ENCODE measurements at regions not wholly inside any gene's neighbourhood (a gene's known extent, or its start where the extent isn't known, plus 50 kb on each side); places are given as distances from the start of the nearest gene placed in this dataset.

DNA sequence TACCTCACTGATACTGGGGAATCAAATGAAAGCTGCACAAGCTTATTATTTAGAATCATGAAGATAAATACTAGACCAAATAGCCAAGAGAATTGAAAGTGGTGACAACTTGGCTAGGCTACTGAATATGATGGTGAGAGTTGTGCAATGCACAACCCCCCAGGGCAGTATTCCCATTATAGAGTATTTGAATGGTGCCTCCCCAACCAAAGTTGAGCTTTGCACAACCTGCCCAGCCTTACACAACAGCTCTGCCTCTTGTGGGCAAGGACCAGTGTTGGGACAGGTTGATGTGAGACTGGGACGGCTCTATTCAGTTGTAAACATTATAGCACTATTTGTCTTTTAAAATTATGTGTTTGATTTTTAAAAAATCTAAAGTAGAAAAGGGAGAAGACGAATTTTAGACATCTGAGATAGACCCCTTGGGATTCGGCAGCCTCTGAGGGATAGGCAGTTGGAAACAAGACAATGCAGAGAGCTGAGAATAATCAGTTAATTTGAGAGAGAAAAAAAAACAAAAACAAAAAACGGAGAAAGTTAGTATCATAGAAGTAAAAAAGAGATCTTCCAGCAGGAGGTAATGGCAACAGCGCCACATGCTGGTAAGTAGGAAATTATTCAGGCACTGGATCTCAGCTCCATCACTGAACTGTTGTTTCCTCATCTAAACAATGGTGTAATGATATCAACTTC is 91.0 kb upstream of the KCNA3 start:
- no peak for TF ChIP-seq ZNF843 (tag by site-specific recombination; IDR thresholded peaks at IDR 0.05)
- TF ChIP-seq TCF7L2 (IDR thresholded peaks at IDR 0.05; ENCODE audit: borderline replicate concordance, low read depth, low read length) = no peak
- no peak for TF ChIP-seq ZBTB7A (tag by site-specific recombination; IDR thresholded peaks at IDR 0.05; ENCODE audit: low read depth)
- TF ChIP-seq, protein P1, sequence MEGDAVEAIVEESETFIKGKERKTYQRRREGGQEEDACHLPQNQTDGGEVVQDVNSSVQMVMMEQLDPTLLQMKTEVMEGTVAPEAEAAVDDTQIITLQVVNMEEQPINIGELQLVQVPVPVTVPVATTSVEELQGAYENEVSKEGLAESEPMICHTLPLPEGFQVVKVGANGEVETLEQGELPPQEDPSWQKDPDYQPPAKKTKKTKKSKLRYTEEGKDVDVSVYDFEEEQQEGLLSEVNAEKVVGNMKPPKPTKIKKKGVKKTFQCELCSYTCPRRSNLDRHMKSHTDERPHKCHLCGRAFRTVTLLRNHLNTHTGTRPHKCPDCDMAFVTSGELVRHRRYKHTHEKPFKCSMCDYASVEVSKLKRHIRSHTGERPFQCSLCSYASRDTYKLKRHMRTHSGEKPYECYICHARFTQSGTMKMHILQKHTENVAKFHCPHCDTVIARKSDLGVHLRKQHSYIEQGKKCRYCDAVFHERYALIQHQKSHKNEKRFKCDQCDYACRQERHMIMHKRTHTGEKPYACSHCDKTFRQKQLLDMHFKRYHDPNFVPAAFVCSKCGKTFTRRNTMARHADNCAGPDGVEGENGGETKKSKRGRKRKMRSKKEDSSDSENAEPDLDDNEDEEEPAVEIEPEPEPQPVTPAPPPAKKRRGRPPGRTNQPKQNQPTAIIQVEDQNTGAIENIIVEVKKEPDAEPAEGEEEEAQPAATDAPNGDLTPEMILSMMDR (tag by site-specific recombination; IDR thresholded peaks at IDR 0.05) = peak; percentile 77; the same call in 1 of the 2 replicates
- no peak for TF ChIP-seq ZBTB20 (tag by site-specific recombination; IDR thresholded peaks at IDR 0.05)
- TF ChIP-seq, protein P2, sequence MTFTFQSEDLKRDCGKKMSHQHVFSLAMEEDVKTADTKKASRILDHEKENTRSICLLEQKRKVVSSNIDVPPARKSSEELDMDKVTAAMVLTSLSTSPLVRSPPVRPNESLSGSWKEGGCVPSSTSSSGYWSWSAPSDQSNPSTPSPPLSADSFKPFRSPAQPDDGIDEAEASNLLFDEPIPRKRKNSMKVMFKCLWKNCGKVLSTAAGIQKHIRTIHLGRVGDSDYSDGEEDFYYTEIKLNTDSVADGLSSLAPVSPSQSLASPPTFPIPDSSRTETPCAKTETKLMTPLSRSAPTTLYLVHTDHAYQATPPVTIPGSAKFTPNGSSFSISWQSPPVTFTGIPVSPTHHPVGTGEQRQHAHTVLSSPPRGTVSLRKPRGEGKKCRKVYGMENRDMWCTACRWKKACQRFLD (tag by site-specific recombination; IDR thresholded peaks at IDR 0.05) = no peak
- no peak for TF ChIP-seq BCL11A (tag by site-specific recombination; IDR thresholded peaks at IDR 0.05; ENCODE audit: low read depth)

Measured in HEK293 (cell line).